ENCODE measurements at regions not wholly inside any gene's neighbourhood (a gene's known extent, or its start where the extent isn't known, plus 50 kb on each side); places are given as distances from the start of the nearest gene placed in this dataset.

DNA sequence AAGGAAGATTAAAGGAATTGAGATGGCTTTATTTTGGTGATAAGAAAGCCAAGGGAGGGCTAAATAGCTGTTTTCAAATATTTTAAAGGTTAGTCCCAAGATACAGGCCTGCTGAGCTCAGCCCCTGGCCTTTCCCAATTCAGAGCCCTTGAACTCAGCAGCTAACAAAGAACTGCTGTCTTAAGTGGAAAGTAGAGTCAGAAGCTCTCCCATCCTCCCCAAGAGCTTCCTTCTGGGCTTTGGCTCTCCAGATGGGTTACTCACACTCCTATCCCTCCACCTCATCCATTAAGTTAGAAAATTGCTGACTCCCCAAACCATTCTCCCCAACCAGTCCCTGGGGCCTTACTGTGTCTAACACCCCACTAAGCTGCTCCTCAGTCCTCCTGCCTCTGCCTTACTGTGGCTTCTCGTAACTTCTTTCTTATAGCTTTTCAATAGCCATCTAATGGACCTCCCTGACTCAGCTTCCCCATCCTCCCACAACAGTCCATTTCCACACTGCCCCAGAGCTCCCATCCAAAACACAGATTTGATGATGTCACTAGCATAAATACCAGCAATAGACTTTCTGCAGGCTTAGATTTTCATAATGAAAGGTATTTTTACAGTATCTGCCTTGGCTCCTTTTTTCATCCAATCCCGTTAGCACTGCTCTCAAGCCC, 239.1 kb downstream of the ENC1 start:
- Mint-ChIP-seq H3K27ac (no peak overlapping the region), H3K36me3 (ENCODE audit: low read depth) (no peaks in the 10 kb centered on the region), H3K4me1 (no peaks in the 10 kb centered on the region), H3K27me3 (ENCODE audit: insufficient read depth, low read depth, poor library complexity) (peaks cover 7% of the 10 kb centered on the region), H3K4me3 (no peak overlapping the region), H3K9me3 (no peaks in the 10 kb centered on the region)
- Histone ChIP-seq H3K4me2 (no peak overlapping the region), H3K27ac (ENCODE audit: low read depth) (no peak overlapping the region), H3K4me1 (ENCODE audit: insufficient read depth) (no peaks in the 10 kb centered on the region), H3K79me2 (replicated peaks; ENCODE audit: insufficient read depth) (no peaks in the 10 kb centered on the region), H2AFZ (no peak overlapping the region), H3K9me2 (ENCODE audit: insufficient read depth) (peaks cover 5% of the 10 kb centered on the region; the same call in 1 of the 2 replicates), H3K36me3 (ENCODE audit: insufficient read depth) (no peaks in the 10 kb centered on the region), H4K20me1 (replicated peaks; ENCODE audit: insufficient read depth) (no peaks in the 10 kb centered on the region), H3K27me3 (ENCODE audit: insufficient read depth) (peaks cover 4% of the 10 kb centered on the region), H3K4me3 (no peak overlapping the region), H3F3A (replicated peaks; ENCODE audit: low read depth) (no peaks in the 10 kb centered on the region)
- DNase-seq (ENCODE audit: low spot score) (no peak), ATAC-seq (no peak)
- TF ChIP-seq, protein P1, sequence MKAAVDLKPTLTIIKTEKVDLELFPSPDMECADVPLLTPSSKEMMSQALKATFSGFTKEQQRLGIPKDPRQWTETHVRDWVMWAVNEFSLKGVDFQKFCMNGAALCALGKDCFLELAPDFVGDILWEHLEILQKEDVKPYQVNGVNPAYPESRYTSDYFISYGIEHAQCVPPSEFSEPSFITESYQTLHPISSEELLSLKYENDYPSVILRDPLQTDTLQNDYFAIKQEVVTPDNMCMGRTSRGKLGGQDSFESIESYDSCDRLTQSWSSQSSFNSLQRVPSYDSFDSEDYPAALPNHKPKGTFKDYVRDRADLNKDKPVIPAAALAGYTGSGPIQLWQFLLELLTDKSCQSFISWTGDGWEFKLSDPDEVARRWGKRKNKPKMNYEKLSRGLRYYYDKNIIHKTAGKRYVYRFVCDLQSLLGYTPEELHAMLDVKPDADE (IDR thresholded peaks at IDR 0.05), result no peak
- no peak for TF ChIP-seq ZNF114 (CRISPR knock-in tag; IDR thresholded peaks at IDR 0.05)
- TF ChIP-seq JUNB (IDR thresholded peaks at IDR 0.05; ENCODE audit: unreplicated experiment), result no peak

DNA sequence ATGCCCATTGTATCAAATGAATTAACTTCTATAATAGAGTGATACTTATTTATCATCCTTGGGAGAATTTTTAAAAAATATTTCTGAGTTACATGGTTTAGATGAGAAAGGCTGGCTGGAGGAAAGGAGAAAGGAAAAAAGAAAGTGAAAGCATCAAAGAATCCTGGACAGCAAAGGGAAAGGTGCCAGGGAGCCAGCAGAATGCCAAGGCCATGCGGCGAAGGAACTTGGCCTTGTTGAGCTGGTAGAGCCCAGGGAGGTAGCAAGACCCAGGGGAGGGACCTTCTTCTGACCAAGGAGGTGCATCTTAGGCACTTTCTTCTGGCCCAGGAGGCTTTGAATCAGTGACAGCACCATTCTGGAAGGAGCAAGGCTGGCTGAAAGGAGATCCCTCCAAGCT, 240.5 kb downstream of the ENC1 start:
- no peak for DNase-seq (ENCODE audit: low spot score)
- no peak overlapping the region for H3K27ac ChIP-seq (ENCODE audit: low read depth)
- no peaks in the 10 kb centered on the region for H4K20me1 ChIP-seq (replicated peaks; ENCODE audit: insufficient read depth)
- Mint-ChIP-seq H3K4me1 (peaks cover 9% of the 10 kb centered on the region), H3K27me3 (ENCODE audit: insufficient read depth, low read depth, poor library complexity) (peaks cover 12% of the 10 kb centered on the region), H3K36me3 (ENCODE audit: low read depth) (no peaks in the 10 kb centered on the region), H3K9me3 (no peaks in the 10 kb centered on the region), H3K4me3 (no peak overlapping the region), H3K27ac (no peak overlapping the region)
- H3F3A ChIP-seq (replicated peaks; ENCODE audit: low read depth), result no peaks in the 10 kb centered on the region
- ATAC-seq, result no peak
- H3K4me1 ChIP-seq (ENCODE audit: insufficient read depth), result peaks cover 8% of the 10 kb centered on the region; the same call in 1 of the 2 replicates
- H3K79me2 ChIP-seq (replicated peaks; ENCODE audit: insufficient read depth), result no peaks in the 10 kb centered on the region
- peaks cover 14% of the 10 kb centered on the region for H3K27me3 ChIP-seq (ENCODE audit: insufficient read depth)
- H3K4me3 ChIP-seq, result no peak overlapping the region
- H3K4me2 ChIP-seq, result no peak overlapping the region
- H2AFZ ChIP-seq, result no peak overlapping the region
- peaks cover 5% of the 10 kb centered on the region; the same call in 1 of the 2 replicates for H3K9me2 ChIP-seq (ENCODE audit: insufficient read depth)
- H3K36me3 ChIP-seq (ENCODE audit: insufficient read depth), result no peaks in the 10 kb centered on the region
- TF ChIP-seq, protein P2, sequence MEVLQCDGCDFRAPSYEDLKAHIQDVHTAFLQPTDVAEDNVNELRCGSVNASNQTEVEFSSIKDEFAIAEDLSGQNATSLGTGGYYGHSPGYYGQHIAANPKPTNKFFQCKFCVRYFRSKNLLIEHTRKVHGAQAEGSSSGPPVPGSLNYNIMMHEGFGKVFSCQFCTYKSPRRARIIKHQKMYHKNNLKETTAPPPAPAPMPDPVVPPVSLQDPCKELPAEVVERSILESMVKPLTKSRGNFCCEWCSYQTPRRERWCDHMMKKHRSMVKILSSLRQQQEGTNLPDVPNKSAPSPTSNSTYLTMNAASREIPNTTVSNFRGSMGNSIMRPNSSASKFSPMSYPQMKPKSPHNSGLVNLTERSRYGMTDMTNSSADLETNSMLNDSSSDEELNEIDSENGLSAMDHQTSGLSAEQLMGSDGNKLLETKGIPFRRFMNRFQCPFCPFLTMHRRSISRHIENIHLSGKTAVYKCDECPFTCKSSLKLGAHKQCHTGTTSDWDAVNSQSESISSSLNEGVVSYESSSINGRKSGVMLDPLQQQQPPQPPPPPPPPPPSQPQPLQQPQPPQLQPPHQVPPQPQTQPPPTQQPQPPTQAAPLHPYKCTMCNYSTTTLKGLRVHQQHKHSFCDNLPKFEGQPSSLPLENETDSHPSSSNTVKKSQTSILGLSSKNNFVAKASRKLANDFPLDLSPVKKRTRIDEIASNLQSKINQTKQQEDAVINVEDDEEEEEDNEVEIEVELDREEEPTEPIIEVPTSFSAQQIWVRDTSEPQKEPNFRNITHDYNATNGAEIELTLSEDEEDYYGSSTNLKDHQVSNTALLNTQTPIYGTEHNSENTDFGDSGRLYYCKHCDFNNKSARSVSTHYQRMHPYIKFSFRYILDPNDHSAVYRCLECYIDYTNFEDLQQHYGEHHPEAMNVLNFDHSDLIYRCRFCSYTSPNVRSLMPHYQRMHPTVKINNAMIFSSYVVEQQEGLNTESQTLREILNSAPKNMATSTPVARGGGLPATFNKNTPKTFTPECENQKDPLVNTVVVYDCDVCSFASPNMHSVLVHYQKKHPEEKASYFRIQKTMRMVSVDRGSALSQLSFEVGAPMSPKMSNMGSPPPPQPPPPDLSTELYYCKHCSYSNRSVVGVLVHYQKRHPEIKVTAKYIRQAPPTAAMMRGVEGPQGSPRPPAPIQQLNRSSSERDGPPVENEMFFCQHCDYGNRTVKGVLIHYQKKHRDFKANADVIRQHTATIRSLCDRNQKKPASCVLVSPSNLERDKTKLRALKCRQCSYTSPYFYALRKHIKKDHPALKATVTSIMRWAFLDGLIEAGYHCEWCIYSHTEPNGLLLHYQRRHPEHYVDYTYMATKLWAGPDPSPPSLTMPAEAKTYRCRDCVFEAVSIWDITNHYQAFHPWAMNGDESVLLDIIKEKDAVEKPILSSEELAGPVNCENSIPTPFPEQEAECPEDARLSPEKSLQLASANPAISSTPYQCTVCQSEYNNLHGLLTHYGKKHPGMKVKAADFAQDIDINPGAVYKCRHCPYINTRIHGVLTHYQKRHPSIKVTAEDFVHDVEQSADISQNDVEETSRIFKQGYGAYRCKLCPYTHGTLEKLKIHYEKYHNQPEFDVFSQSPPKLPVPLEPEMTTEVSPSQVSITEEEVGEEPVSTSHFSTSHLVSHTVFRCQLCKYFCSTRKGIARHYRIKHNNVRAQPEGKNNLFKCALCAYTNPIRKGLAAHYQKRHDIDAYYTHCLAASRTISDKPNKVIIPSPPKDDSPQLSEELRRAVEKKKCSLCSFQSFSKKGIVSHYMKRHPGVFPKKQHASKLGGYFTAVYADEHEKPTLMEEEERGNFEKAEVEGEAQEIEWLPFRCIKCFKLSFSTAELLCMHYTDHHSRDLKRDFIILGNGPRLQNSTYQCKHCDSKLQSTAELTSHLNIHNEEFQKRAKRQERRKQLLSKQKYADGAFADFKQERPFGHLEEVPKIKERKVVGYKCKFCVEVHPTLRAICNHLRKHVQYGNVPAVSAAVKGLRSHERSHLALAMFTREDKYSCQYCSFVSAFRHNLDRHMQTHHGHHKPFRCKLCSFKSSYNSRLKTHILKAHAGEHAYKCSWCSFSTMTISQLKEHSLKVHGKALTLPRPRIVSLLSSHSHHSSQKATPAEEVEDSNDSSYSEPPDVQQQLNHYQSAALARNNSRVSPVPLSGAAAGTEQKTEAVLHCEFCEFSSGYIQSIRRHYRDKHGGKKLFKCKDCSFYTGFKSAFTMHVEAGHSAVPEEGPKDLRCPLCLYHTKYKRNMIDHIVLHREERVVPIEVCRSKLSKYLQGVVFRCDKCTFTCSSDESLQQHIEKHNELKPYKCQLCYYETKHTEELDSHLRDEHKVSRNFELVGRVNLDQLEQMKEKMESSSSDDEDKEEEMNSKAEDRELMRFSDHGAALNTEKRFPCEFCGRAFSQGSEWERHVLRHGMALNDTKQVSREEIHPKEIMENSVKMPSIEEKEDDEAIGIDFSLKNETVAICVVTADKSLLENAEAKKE (CRISPR knock-in tag; IDR thresholded peaks at IDR 0.05), result no peak
- no peak for TF ChIP-seq NANOG (IDR thresholded peaks at IDR 0.05; ENCODE audit: borderline replicate concordance)
- no peak for TF ChIP-seq STAT1 (IDR thresholded peaks at IDR 0.05; ENCODE audit: unreplicated experiment)
- TF ChIP-seq, protein P3, sequence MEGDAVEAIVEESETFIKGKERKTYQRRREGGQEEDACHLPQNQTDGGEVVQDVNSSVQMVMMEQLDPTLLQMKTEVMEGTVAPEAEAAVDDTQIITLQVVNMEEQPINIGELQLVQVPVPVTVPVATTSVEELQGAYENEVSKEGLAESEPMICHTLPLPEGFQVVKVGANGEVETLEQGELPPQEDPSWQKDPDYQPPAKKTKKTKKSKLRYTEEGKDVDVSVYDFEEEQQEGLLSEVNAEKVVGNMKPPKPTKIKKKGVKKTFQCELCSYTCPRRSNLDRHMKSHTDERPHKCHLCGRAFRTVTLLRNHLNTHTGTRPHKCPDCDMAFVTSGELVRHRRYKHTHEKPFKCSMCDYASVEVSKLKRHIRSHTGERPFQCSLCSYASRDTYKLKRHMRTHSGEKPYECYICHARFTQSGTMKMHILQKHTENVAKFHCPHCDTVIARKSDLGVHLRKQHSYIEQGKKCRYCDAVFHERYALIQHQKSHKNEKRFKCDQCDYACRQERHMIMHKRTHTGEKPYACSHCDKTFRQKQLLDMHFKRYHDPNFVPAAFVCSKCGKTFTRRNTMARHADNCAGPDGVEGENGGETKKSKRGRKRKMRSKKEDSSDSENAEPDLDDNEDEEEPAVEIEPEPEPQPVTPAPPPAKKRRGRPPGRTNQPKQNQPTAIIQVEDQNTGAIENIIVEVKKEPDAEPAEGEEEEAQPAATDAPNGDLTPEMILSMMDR (conservative IDR thresholded peaks at IDR 0.05; ENCODE audit: low read depth in 2 of 2), result no peak
- TF ChIP-seq EZH2 (IDR thresholded peaks at IDR 0.05; ENCODE audit: low read depth, unreplicated experiment), result no peak
- no peak for TF ChIP-seq JUNB (IDR thresholded peaks at IDR 0.05; ENCODE audit: unreplicated experiment)
- no peak for TF ChIP-seq EZH2phosphoT487 (IDR thresholded peaks at IDR 0.05; ENCODE audit: unreplicated experiment)
- TF ChIP-seq CREB1 (CRISPR knock-in tag; IDR thresholded peaks at IDR 0.05; ENCODE audit: low read depth), result no peak

Measured in GM23338 (cell line).